HFFc6 (cell line): ENCODE measurements at regions not wholly inside any gene's neighbourhood (a gene's known extent, or its start where the extent isn't known, plus 50 kb on each side); places are given as distances from the start of the nearest gene placed in this dataset.

Experiments
- DNase-seq: peaks from one replicate; pipeline ENCODE4 v3.0.0-alpha.2; 2018
- H3K27ac Mint-ChIP-seq: 2 replicates; pipeline ENCODE4 v1.8.0; 2020; ENCODE audit warnings: mild to moderate bottlenecking, mixed read lengths
- H3K27me3 Mint-ChIP-seq: 2 replicates; pipeline ENCODE4 v1.8.0; 2021; ENCODE audit warnings: mild to moderate bottlenecking, moderate library complexity, mixed read lengths; ENCODE audit not compliant: insufficient read depth
- H3K36me3 Mint-ChIP-seq: 2 replicates; pipeline ENCODE4 v1.8.0; 2021; ENCODE audit warnings: low read depth, mixed read lengths
- H3K4me1 Mint-ChIP-seq: 2 replicates; pipeline ENCODE4 v1.8.0; 2020; ENCODE audit warnings: low read depth, mixed read lengths
- H3K4me3 Mint-ChIP-seq: 2 replicates; pipeline ENCODE4 v1.8.0; 2020; ENCODE audit warnings: mild to moderate bottlenecking, moderate library complexity, mixed read lengths
- H3K9me3 Mint-ChIP-seq: 2 replicates; pipeline ENCODE4 v1.8.0; 2020; ENCODE audit warnings: mild to moderate bottlenecking, mixed read lengths
- TF ChIP-seq, protein P1 (sequence below): fragments of 200-600 bp; sonication (generic); IDR thresholded peaks from 2 replicates; pipeline ENCODE4 v1.5.0; 2021; ENCODE audit warnings: antibody characterized with exemption, mild to moderate bottlenecking

DNA sequence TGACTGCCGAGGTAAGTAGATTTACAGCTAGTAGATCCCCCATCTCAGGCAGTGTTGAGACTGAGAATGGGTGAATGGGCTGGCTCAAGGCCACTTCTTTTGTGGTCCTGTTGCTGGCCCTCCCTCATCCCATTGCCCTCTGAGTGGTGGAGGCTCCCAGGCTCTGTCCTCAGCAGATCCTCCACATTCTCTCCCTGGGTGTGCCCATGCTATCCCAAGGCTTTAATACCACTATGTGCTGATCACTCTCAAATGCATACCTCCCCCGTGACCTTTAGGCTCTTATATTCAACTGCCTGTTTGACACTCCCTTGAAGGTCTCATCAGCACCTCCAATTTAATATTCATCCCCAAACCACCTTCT, 271.8 kb downstream of the GLI2 start:
- H3K36me3 Mint-ChIP-seq = peaks cover 9% of the 10 kb centered on the region; the same call in 1 of the 2 replicates
- DNase-seq = no peak
- peaks cover 13% of the 10 kb centered on the region for H3K9me3 Mint-ChIP-seq
- no peaks in the 10 kb centered on the region; the same call in 1 of the 2 replicates for H3K4me1 Mint-ChIP-seq
- H3K4me3 Mint-ChIP-seq = no peak overlapping the region
- H3K27ac Mint-ChIP-seq = no peak overlapping the region
- TF ChIP-seq, protein P1, sequence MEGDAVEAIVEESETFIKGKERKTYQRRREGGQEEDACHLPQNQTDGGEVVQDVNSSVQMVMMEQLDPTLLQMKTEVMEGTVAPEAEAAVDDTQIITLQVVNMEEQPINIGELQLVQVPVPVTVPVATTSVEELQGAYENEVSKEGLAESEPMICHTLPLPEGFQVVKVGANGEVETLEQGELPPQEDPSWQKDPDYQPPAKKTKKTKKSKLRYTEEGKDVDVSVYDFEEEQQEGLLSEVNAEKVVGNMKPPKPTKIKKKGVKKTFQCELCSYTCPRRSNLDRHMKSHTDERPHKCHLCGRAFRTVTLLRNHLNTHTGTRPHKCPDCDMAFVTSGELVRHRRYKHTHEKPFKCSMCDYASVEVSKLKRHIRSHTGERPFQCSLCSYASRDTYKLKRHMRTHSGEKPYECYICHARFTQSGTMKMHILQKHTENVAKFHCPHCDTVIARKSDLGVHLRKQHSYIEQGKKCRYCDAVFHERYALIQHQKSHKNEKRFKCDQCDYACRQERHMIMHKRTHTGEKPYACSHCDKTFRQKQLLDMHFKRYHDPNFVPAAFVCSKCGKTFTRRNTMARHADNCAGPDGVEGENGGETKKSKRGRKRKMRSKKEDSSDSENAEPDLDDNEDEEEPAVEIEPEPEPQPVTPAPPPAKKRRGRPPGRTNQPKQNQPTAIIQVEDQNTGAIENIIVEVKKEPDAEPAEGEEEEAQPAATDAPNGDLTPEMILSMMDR = no peak
- peaks cover 20% of the 10 kb centered on the region for H3K27me3 Mint-ChIP-seq

DNA sequence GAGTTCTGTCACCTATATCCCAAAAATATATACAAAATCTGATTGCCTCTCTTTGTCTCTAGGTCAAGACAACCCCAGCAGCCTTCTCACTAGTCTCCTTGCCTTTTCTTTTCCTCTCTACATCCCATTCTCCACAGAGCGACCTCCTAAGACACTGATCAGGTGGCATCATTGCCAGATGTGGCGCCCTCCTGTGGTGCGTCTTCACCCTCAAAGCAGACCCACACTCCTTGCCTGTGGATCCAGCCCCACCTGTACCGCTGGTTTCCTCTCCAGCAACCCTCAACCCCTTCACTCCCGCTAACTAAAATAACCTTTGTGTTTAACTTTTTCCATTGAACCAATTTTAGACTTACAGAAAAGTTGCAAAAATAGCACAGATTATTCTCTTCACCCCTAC, 273.3 kb downstream of the GLI2 start:
- H3K4me1 Mint-ChIP-seq = no peaks in the 10 kb centered on the region; the same call in 1 of the 2 replicates
- DNase-seq = no peak
- H3K9me3 Mint-ChIP-seq = peaks cover 13% of the 10 kb centered on the region
- peaks cover 26% of the 10 kb centered on the region for H3K27me3 Mint-ChIP-seq
- peaks cover 12% of the 10 kb centered on the region; the same call in 1 of the 2 replicates for H3K36me3 Mint-ChIP-seq
- TF ChIP-seq, protein P1 = peak; percentile 59
- H3K27ac Mint-ChIP-seq = no peak overlapping the region
- no peak overlapping the region for H3K4me3 Mint-ChIP-seq

DNA sequence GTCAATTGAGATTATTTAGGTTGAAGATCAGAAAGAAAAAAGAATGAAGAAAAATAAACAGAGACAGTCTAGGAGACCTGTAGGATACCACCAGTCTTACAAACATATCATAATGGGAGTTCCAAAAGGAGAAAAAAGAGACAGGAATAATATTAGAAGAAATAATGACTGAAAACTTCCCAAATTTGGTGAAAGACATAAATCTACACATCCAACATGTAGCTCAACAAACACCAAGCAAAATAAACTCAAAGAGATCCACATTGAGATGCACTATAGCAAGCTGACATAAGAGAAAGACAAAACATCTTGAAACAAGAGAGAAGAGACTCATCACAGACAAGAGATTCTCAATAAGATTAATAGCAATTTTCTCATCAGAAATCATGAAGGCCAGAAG, 274.0 kb downstream of the TFCP2L1 start:
- TF ChIP-seq, protein P1 = no peak
- Mint-ChIP-seq H3K4me1 (no peaks in the 10 kb centered on the region; the same call in 1 of the 2 replicates), H3K4me3 (no peak overlapping the region), H3K36me3 (peaks cover 14% of the 10 kb centered on the region; the same call in 1 of the 2 replicates), H3K27me3 (peaks cover 20% of the 10 kb centered on the region), H3K27ac (no peak overlapping the region), H3K9me3 (peaks cover 13% of the 10 kb centered on the region)
- no peak for DNase-seq

DNA sequence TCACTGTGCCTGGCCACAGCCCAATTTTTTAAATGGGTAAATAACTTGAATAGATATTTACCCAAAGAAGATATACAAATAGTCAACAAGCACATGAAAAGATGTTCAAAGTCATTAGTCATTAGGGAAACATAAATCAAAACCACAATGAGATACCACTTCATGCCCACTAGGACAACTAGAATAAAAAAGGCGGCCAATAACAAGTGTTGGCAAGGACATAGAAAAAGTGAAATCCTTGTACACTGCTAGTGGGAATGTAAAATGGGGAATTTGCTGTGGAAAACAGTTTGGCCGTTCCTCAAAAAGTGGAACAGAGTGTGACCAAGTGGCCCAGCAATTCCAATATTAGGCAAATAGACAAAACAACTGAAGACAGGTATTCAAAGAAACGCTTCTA, 270.1 kb downstream of the TFCP2L1 start:
- TF ChIP-seq, protein P1 = no peak
- no peak overlapping the region for H3K27ac Mint-ChIP-seq
- H3K27me3 Mint-ChIP-seq = peaks cover 28% of the 10 kb centered on the region; the same call in 1 of the 2 replicates
- H3K9me3 Mint-ChIP-seq = peaks cover 13% of the 10 kb centered on the region
- H3K4me1 Mint-ChIP-seq = no peaks in the 10 kb centered on the region
- DNase-seq = no peak
- H3K36me3 Mint-ChIP-seq = peaks cover 9% of the 10 kb centered on the region; the same call in 1 of the 2 replicates
- no peak overlapping the region for H3K4me3 Mint-ChIP-seq

DNA sequence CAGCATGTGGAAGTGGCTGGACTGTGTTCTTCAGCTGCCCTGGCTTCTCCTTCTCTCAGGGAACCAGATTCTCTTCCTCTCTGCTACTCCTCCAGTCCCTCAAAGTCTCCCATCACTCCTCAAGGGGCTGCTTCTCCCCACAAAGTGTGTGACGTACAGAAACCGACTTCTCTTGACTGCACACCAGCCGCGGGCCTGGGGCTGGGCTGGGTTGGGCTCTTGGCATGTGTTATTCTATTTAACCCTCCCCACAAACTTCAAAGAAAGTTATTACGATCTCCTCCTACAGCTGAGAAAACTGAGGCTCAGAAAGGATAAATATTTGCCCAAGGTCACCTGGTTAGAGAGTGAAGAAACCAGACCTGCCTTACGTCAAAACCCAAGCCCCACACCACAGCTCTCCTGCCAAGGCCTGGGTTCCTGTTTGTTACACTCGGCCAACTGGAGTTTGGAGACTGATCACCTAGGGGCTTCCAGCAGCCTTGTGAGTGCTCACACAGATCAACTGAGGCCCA, 269.0 kb downstream of the TFCP2L1 start:
- Mint-ChIP-seq H3K36me3 (peaks cover 8% of the 10 kb centered on the region; the same call in 1 of the 2 replicates), H3K4me1 (no peaks in the 10 kb centered on the region), H3K27me3 (peaks cover 28% of the 10 kb centered on the region), H3K9me3 (peaks cover 3% of the 10 kb centered on the region), H3K27ac (no peak overlapping the region), H3K4me3 (no peak overlapping the region)
- TF ChIP-seq, protein P1 = no peak
- no peak for DNase-seq

DNA sequence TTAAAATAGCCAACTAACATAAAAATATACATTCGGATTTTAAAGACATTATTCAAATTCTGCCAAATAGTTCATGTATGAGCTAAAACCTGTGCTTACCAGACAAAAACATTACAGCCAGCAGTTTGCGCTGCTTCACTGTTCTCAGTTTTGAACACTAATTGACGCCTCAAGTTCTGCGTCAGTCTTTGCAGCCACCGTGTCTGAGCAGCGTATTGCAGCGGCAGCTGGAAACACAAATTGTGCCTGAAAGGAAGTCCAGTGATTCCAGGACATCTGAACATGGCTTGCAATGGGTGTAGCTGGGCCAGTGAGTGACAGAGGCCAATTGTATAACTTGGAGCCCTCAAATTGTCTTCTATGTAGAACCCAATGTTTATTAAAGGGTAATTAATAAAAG, 267.6 kb downstream of the TFCP2L1 start:
- no peak overlapping the region for H3K27ac Mint-ChIP-seq
- 0 out of 2 replicates have a peak, but pooled peaks cover 5% of the 10 kb centered on the region for H3K36me3 Mint-ChIP-seq
- peaks cover 37% of the 10 kb centered on the region for H3K27me3 Mint-ChIP-seq
- no peaks in the 10 kb centered on the region for H3K9me3 Mint-ChIP-seq
- no peaks in the 10 kb centered on the region for H3K4me1 Mint-ChIP-seq
- TF ChIP-seq, protein P1 = no peak
- no peak overlapping the region for H3K4me3 Mint-ChIP-seq
- DNase-seq = no peak
